Hepatocyte (in vitro differentiated cells): ENCODE measurements at regions not wholly inside any gene's neighbourhood (a gene's known extent, or its start where the extent isn't known, plus 50 kb on each side); places are given as distances from the start of the nearest gene placed in this dataset.

ENCODE experiments used
- EZH2 ChIP-seq: fragments of 200-600 bp; sonication (generic); IDR thresholded peaks from 2 replicates; pipeline ENCODE4 v1.6.1; 2016; ENCODE audit warnings: antibody characterized with exemption, mild to moderate bottlenecking, borderline replicate concordance
- TF ChIP-seq, protein P1 (sequence below): fragments of 200-600 bp; sonication (generic); IDR thresholded peaks from 2 replicates; pipeline ENCODE4 v1.5.1; 2016; ENCODE audit warnings: antibody characterized with exemption, mild to moderate bottlenecking; ENCODE audit not compliant: poor library complexity

DNA sequence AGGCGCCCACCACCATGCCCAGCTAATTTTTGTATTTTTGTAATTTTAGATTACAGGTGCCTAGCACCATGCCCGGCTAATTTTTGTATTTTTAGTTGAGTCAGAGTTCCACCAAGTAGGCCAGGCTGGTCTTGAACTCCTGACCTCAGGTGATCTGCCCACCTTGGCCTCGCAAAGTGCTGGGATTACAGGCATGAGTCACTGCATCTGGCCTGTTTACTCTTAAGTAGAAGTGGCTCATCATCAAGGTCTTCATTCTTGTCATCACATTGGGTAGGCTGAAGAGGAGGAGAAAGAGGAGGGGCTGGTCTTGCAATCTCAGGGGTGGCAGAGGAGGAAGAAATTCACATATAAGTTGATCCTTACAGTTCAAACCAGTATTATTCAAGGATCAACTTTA lies 152.4 kb upstream of the ATP2B1 start:
- TF ChIP-seq, protein P1, sequence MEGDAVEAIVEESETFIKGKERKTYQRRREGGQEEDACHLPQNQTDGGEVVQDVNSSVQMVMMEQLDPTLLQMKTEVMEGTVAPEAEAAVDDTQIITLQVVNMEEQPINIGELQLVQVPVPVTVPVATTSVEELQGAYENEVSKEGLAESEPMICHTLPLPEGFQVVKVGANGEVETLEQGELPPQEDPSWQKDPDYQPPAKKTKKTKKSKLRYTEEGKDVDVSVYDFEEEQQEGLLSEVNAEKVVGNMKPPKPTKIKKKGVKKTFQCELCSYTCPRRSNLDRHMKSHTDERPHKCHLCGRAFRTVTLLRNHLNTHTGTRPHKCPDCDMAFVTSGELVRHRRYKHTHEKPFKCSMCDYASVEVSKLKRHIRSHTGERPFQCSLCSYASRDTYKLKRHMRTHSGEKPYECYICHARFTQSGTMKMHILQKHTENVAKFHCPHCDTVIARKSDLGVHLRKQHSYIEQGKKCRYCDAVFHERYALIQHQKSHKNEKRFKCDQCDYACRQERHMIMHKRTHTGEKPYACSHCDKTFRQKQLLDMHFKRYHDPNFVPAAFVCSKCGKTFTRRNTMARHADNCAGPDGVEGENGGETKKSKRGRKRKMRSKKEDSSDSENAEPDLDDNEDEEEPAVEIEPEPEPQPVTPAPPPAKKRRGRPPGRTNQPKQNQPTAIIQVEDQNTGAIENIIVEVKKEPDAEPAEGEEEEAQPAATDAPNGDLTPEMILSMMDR: no peak
- no peak for TF ChIP-seq EZH2
